ENCODE measurements at regions not wholly inside any gene's neighbourhood (a gene's known extent, or its start where the extent isn't known, plus 50 kb on each side); places are given as distances from the start of the nearest gene placed in this dataset.

GRCh38 chr2:175318542-175318941 is 137.0 kb upstream of the ATP5MC3 start:
- Histone ChIP-seq H3K36me3 (ENCODE audit: control insufficient read depth in 1 of 2, insufficient read depth in 2 of 2, low read length in 2 of 2) (no peaks in the 10 kb centered on the region), H3K9ac (ENCODE audit: low read length) (no peak overlapping the region), H3K4me2 (ENCODE audit: low read length) (no peak overlapping the region), H3K9me2 (ENCODE audit: insufficient read depth) (no peaks in the 10 kb centered on the region), H3K79me2 (ENCODE audit: insufficient read depth, low read length) (no peaks in the 10 kb centered on the region), H3K9me3 (ENCODE audit: control insufficient read depth in 1 of 2, insufficient read depth in 1 of 2, low read depth in 1 of 2, low read length in 2 of 2) (no peaks in the 10 kb centered on the region), H4K20me1 (ENCODE audit: insufficient read depth) (no peaks in the 10 kb centered on the region), H3K27ac (ENCODE audit: low read depth, low read length) (no peak overlapping the region), H2AFZ (ENCODE audit: low read depth, low read length, poor library complexity, severe bottlenecking) (no peak overlapping the region), H3K4me3 (replicated peaks in 1 of 2; ENCODE audit: low read depth in 1 of 2, low read length in 2 of 2) (no peak overlapping the region), H3K27me3 (ENCODE audit: insufficient read depth, low read length) (no peaks in the 10 kb centered on the region), H3K4me1 (ENCODE audit: control insufficient read depth in 1 of 2, insufficient read depth in 2 of 2, low read length in 2 of 2) (no peaks in the 10 kb centered on the region)
- no peak for DNase-seq (ENCODE audit: low read depth, low spot score)
- ATAC-seq, result no peak
- intact Hi-C loops (cut with micrococcal nuclease), result no loop called here
- no TSS peak for BruUV-seq (replicated peaks)
- CTCF ChIA-PET, result no interaction called here
- RAD21 ChIA-PET (ENCODE audit: low non-redundant PET in 1 of 2, low total read pairs in 2 of 2, uncharacterized antibody in 2 of 2, unreplicated experiment in 2 of 2), result no interaction called here
- POLR2A ChIA-PET, result no interaction called here
- TF ChIP-seq CBX3 (IDR thresholded peaks at IDR 0.05; ENCODE audit: low read depth), result no peak
- no peak for TF ChIP-seq POLR2A (IDR thresholded peaks at IDR 0.05; ENCODE audit: borderline replicate concordance, extremely low read depth, insufficient read depth, insufficient read length)
- TF ChIP-seq RAD21 (IDR thresholded peaks at IDR 0.05; ENCODE audit: low read depth), result no peak
- TF ChIP-seq FOSL1 (IDR thresholded peaks at IDR 0.05; ENCODE audit: low read depth), result no peak

- Histone ChIP-seq H3K36me3 (ENCODE audit: control insufficient read depth in 1 of 2, insufficient read depth in 2 of 2, low read length in 2 of 2) (no peaks in the 10 kb centered on the region), H3K4me3 (replicated peaks in 1 of 2; ENCODE audit: low read depth in 1 of 2, low read length in 2 of 2) (no peak overlapping the region), H3K9me3 (ENCODE audit: control insufficient read depth in 1 of 2, insufficient read depth in 1 of 2, low read depth in 1 of 2, low read length in 2 of 2) (no peaks in the 10 kb centered on the region), H3K9me2 (ENCODE audit: insufficient read depth) (no peaks in the 10 kb centered on the region), H3K79me2 (ENCODE audit: insufficient read depth, low read length) (no peaks in the 10 kb centered on the region), H3K27me3 (ENCODE audit: insufficient read depth, low read length) (no peaks in the 10 kb centered on the region), H3K27ac (ENCODE audit: low read depth, low read length) (no peak overlapping the region), H3K4me2 (ENCODE audit: low read length) (no peak overlapping the region), H2AFZ (ENCODE audit: low read depth, low read length, poor library complexity, severe bottlenecking) (no peak overlapping the region), H3K9ac (ENCODE audit: low read length) (no peak overlapping the region), H3K4me1 (ENCODE audit: control insufficient read depth in 1 of 2, insufficient read depth in 2 of 2, low read length in 2 of 2) (no peaks in the 10 kb centered on the region), H4K20me1 (ENCODE audit: insufficient read depth) (no peaks in the 10 kb centered on the region)
- no peak for DNase-seq (ENCODE audit: low read depth, low spot score)
- ATAC-seq, result no peak
- ChIA-PET RAD21 (ENCODE audit: low non-redundant PET in 1 of 2, low total read pairs in 2 of 2, uncharacterized antibody in 2 of 2, unreplicated experiment in 2 of 2) (no interaction called here), CTCF (no interaction called here), POLR2A (no interaction called here)
- intact Hi-C loops (cut with micrococcal nuclease), result no loop called here
- BruUV-seq (replicated peaks), result no TSS peak
- TF ChIP-seq CBX3 (IDR thresholded peaks at IDR 0.05; ENCODE audit: low read depth), result no peak
- TF ChIP-seq, protein P1, sequence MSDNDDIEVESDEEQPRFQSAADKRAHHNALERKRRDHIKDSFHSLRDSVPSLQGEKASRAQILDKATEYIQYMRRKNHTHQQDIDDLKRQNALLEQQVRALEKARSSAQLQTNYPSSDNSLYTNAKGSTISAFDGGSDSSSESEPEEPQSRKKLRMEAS (IDR thresholded peaks at IDR 0.05), result no peak
- no peak for TF ChIP-seq ZFX (IDR thresholded peaks at IDR 0.05)
- TF ChIP-seq POLR2AphosphoS5 (IDR thresholded peaks at IDR 0.05; ENCODE audit: low read depth, low read length), result no peak
Measured at GRCh38 chr2:175317751-175318150, 136.2 kb upstream of the ATP5MC3 start.
